GM18868 (cell line): ENCODE measurements at regions not wholly inside any gene's neighbourhood (a gene's known extent, or its start where the extent isn't known, plus 50 kb on each side); places are given as distances from the start of the nearest gene placed in this dataset.

Source experiments
- ATAC-seq: cut with Tn5 transposase; IDR thresholded peaks from one replicate; pipeline ENCODE4 v1.9.1; 2021; ENCODE audit warnings: mild to moderate bottlenecking, moderate library complexity; ENCODE audit not compliant: unreplicated experiment

- ATAC-seq, result no peak
These were observed 501.3 kb downstream of the BUD13 start for GRCh38 chr11:116271479-116271878.

- ATAC-seq, result no peak
These were observed 505.6 kb downstream of the BUD13 start for GRCh38 chr11:116267146-116267545.

GRCh38 chr11:116263770-116264169, 509.0 kb downstream of the BUD13 start:
- ATAC-seq, result no peak

GRCh38 chr11:116263019-116263418, 509.8 kb downstream of the BUD13 start:
- no peak for ATAC-seq

- ATAC-seq, result no peak
These were observed 510.4 kb downstream of the BUD13 start for GRCh38 chr11:116262370-116262769.

- no peak for ATAC-seq
These were observed 511.2 kb downstream of the BUD13 start for GRCh38 chr11:116261606-116262005.

- no peak for ATAC-seq
These were observed 514.0 kb downstream of the BUD13 start for GRCh38 chr11:116258821-116259220.

GRCh38 chr11:116257883-116258282, 514.9 kb downstream of the BUD13 start:
- no peak for ATAC-seq

GRCh38 chr11:116257092-116257491, 515.7 kb downstream of the BUD13 start:
- no peak for ATAC-seq

GRCh38 chr11:116256215-116256614, 516.6 kb downstream of the BUD13 start:
- no peak for ATAC-seq

- ATAC-seq, result no peak
These were observed 517.4 kb downstream of the BUD13 start for GRCh38 chr11:116255321-116255953.

GRCh38 chr11:116250155-116250554, 522.6 kb downstream of the BUD13 start:
- ATAC-seq, result no peak

GRCh38 chr11:116249561-116249960, 523.2 kb downstream of the BUD13 start:
- ATAC-seq, result no peak

GRCh38 chr11:116244889-116245288, 527.9 kb downstream of the BUD13 start:
- no peak for ATAC-seq

- ATAC-seq, result no peak
These were observed 528.3 kb downstream of the BUD13 start for GRCh38 chr11:116244439-116244838.

GRCh38 chr11:116243991-116244390, 528.8 kb downstream of the BUD13 start:
- ATAC-seq, result no peak

GRCh38 chr11:116242006-116242405, 530.8 kb downstream of the BUD13 start:
- no peak for ATAC-seq

GRCh38 chr11:116240710-116241109, 532.1 kb downstream of the BUD13 start:
- no peak for ATAC-seq

- no peak for ATAC-seq
These were observed 533.5 kb downstream of the BUD13 start for GRCh38 chr11:116239247-116239646.

- no peak for ATAC-seq
These were observed 537.7 kb downstream of the BUD13 start for GRCh38 chr11:116234989-116235568.

GRCh38 chr11:116233561-116233960, 539.2 kb downstream of the BUD13 start:
- no peak for ATAC-seq

- no peak for ATAC-seq
These were observed 540.4 kb downstream of the BUD13 start for GRCh38 chr11:116232364-116232828.

- no peak for ATAC-seq
These were observed 541.2 kb downstream of the BUD13 start for GRCh38 chr11:116231543-116231942.
